ENCODE measurements at regions not wholly inside any gene's neighbourhood (a gene's known extent, or its start where the extent isn't known, plus 50 kb on each side); places are given as distances from the start of the nearest gene placed in this dataset.

DNA sequence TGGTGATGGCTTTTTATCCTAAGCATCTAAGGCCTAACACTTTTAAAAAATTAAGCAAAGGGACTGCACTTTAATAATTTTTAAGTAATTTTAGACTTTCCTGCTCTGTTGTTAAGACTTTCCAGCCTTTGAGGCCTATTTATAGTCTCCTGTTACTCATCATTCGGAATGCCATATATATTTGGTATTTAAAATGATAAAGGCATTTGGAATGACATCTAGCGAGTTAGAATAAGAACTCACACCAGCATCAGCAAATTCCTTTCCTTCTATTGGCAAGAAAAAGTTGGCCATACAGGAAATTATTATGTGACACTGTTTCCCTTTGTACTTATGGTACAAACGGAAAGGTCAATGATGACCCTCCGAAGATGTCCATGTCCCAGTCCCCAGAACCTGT lies 88.1 kb upstream of the STMND1 start:
- Mint-ChIP-seq H3K4me3 (peak overlapping the region; percentile 7), H3K27me3 (ENCODE audit: low read depth in 2 of 2) (peaks cover 0 to 5% of the 10 kb centered on the region in 2 donors), H3K4me1 (peaks cover 15 to 26% of the 10 kb centered on the region in 2 donors), H3K27ac (peak overlapping the region in 1 of 2 donors; percentile 91), H3K9me3 (peaks cover 2 to 4% of the 10 kb centered on the region in 2 donors), H3K36me3 (no peaks in the 10 kb centered on the region)
- Histone ChIP-seq H3K27me3 (ENCODE audit: control insufficient read depth, insufficient read depth, low read length) (no peaks in the 10 kb centered on the region), H3K4me3 (ENCODE audit: low read length) (no peak overlapping the region), H3K4me1 (ENCODE audit: control insufficient read depth, insufficient read depth, low read length) (peaks cover 17% of the 10 kb centered on the region), H3K36me3 (ENCODE audit: control insufficient read depth, insufficient read depth, low read length) (no peaks in the 10 kb centered on the region), H3K27ac (ENCODE audit: low read length) (no peak overlapping the region), H3K9me3 (ENCODE audit: control insufficient read depth, insufficient read depth, low read length) (no peaks in the 10 kb centered on the region)
- intact Hi-C loops (cut with micrococcal nuclease): loop anchor here (2.0 kb wide), 1 partner anchor 245 kb away; no protein-coding TSS in a partner anchor
- no peak for ATAC-seq
- 88% methylated on average over 2 of the region's 4 CpGs for WGBS (ENCODE audit: insufficient coverage)
- TF ChIP-seq, protein P1, sequence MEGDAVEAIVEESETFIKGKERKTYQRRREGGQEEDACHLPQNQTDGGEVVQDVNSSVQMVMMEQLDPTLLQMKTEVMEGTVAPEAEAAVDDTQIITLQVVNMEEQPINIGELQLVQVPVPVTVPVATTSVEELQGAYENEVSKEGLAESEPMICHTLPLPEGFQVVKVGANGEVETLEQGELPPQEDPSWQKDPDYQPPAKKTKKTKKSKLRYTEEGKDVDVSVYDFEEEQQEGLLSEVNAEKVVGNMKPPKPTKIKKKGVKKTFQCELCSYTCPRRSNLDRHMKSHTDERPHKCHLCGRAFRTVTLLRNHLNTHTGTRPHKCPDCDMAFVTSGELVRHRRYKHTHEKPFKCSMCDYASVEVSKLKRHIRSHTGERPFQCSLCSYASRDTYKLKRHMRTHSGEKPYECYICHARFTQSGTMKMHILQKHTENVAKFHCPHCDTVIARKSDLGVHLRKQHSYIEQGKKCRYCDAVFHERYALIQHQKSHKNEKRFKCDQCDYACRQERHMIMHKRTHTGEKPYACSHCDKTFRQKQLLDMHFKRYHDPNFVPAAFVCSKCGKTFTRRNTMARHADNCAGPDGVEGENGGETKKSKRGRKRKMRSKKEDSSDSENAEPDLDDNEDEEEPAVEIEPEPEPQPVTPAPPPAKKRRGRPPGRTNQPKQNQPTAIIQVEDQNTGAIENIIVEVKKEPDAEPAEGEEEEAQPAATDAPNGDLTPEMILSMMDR (IDR thresholded peaks at IDR 0.05): no peak
- DNase-seq: no peak

DNA sequence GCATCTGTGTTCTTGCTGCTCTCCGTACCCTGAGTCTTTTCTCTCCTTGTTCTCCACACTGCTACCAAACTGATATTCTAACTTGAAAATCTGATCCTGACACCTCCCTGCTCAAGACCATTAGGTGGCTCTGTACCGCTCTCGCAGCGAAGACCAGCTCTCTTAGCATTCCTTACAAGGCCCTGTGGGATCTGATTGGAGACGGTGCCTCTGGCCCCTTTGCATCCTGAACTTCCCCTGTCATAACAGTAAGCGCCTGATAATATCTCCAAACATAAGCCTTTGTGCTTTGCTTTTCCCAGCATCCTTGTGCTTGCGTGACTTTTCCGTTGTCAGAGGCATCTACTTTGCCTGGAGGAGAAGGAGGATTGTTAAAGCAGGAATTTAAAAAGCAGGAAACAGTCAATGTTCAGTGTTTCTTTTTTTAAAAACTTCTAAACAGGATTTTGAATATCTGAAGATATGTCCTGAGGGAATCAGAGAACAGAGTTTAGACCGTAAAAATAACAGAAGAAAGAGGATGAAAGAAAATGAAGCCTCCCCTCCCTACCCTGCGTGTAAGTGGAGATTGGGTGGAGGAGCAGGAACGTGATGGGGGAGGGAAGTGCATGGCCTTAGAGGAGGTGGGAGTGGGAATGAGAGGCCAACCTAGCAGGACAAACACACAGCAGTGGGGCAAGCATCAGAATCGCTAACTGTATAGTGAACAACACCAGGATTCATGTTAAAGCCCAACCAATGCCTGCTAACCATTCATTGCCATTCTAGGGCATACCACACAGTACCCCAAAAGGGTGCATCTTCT lies 89.2 kb upstream of the STMND1 start:
- Mint-ChIP-seq H3K36me3 (no peaks in the 10 kb centered on the region), H3K9me3 (peaks cover 2 to 7% of the 10 kb centered on the region in 2 donors), H3K4me3 (no peak overlapping the region), H3K4me1 (peaks cover 15 to 26% of the 10 kb centered on the region in 2 donors), H3K27me3 (ENCODE audit: low read depth in 2 of 2) (peaks cover 3 to 16% of the 10 kb centered on the region in 2 donors), H3K27ac (no peak overlapping the region)
- intact Hi-C loops (cut with micrococcal nuclease): no loop called here
- Histone ChIP-seq H3K4me1 (ENCODE audit: control insufficient read depth, insufficient read depth, low read length) (peaks cover 17% of the 10 kb centered on the region), H3K4me3 (ENCODE audit: low read length) (no peak overlapping the region), H3K36me3 (ENCODE audit: control insufficient read depth, insufficient read depth, low read length) (no peaks in the 10 kb centered on the region), H3K27ac (ENCODE audit: low read length) (no peak overlapping the region), H3K9me3 (ENCODE audit: control insufficient read depth, insufficient read depth, low read length) (no peaks in the 10 kb centered on the region), H3K27me3 (ENCODE audit: control insufficient read depth, insufficient read depth, low read length) (no peaks in the 10 kb centered on the region)
- WGBS (ENCODE audit: insufficient coverage): 90% methylated on average over 10 of the region's 12 CpGs
- DNase-seq (no peak), ATAC-seq (no peak)
- TF ChIP-seq, protein P1 (IDR thresholded peaks at IDR 0.05): no peak

DNA sequence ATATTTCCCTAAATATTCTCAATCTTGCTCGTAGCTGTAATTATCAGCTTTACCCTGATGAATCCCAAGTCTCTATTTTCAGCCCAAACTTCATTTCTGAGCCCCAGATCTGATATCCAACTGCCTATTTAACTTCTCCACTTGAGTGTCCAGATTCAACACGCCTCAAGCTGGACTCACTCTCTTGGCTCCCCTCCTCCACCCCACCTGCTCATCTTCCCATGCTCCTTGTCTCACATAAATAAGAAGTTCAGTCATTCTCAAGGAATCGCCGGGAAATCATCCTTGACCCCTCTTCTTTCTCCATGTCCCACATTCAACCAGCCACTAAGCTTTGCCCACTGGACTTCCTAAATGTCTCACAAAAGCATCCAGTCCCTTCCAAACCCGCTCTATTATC lies 89.9 kb upstream of the STMND1 start:
- H3K4me3 Mint-ChIP-seq: no peak overlapping the region
- H3K27ac Mint-ChIP-seq: no peak overlapping the region
- 88% methylated on average over 5 of the region's 5 CpGs for WGBS (ENCODE audit: insufficient coverage)
- Histone ChIP-seq H3K4me1 (ENCODE audit: control insufficient read depth, insufficient read depth, low read length) (peaks cover 17% of the 10 kb centered on the region), H3K27me3 (ENCODE audit: control insufficient read depth, insufficient read depth, low read length) (no peaks in the 10 kb centered on the region), H3K27ac (ENCODE audit: low read length) (no peak overlapping the region), H3K4me3 (ENCODE audit: low read length) (no peak overlapping the region), H3K36me3 (ENCODE audit: control insufficient read depth, insufficient read depth, low read length) (no peaks in the 10 kb centered on the region), H3K9me3 (ENCODE audit: control insufficient read depth, insufficient read depth, low read length) (no peaks in the 10 kb centered on the region)
- DNase-seq (no peak), ATAC-seq (no peak)
- intact Hi-C loops (cut with micrococcal nuclease): no loop called here
- TF ChIP-seq, protein P1 (IDR thresholded peaks at IDR 0.05): no peak
- peaks cover 3 to 18% of the 10 kb centered on the region in 2 donors for H3K27me3 Mint-ChIP-seq (ENCODE audit: low read depth in 2 of 2)
- H3K36me3 Mint-ChIP-seq: no peaks in the 10 kb centered on the region
- peaks cover 15 to 26% of the 10 kb centered on the region in 2 donors for H3K4me1 Mint-ChIP-seq
- H3K9me3 Mint-ChIP-seq: peaks cover 2 to 7% of the 10 kb centered on the region in 2 donors
